ENCODE measurements at regions not wholly inside any gene's neighbourhood (a gene's known extent, or its start where the extent isn't known, plus 50 kb on each side); places are given as distances from the start of the nearest gene placed in this dataset.

DNA sequence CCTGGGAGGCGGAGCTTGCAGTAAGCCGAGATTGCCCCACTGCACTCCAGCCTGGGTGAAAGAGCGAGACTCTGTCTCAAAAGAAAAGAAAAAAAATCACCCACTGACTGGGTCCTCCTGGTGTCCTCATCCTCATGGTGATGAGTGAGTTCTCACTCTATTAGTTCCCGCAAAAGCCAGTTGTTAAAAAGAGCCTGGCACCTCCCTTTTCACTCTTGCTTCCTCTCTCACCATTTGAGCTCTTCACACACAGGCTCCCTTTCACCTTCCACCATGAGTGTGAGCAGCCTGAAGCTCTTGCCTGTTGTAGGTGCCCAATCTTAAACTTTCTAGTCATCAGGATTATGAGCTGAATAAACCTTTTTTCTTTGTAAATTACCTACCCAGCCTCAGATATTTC is 176.4 kb downstream of the SLC38A4 start:
- TF ChIP-seq, protein P1, sequence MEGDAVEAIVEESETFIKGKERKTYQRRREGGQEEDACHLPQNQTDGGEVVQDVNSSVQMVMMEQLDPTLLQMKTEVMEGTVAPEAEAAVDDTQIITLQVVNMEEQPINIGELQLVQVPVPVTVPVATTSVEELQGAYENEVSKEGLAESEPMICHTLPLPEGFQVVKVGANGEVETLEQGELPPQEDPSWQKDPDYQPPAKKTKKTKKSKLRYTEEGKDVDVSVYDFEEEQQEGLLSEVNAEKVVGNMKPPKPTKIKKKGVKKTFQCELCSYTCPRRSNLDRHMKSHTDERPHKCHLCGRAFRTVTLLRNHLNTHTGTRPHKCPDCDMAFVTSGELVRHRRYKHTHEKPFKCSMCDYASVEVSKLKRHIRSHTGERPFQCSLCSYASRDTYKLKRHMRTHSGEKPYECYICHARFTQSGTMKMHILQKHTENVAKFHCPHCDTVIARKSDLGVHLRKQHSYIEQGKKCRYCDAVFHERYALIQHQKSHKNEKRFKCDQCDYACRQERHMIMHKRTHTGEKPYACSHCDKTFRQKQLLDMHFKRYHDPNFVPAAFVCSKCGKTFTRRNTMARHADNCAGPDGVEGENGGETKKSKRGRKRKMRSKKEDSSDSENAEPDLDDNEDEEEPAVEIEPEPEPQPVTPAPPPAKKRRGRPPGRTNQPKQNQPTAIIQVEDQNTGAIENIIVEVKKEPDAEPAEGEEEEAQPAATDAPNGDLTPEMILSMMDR (IDR thresholded peaks at IDR 0.05; ENCODE audit: low read length) = no peak
- no peak for TF ChIP-seq EZH2 (IDR thresholded peaks at IDR 0.05; ENCODE audit: borderline replicate concordance, low read length)
